Stimulated activated CD8-positive, alpha-beta memory T cell treated with anti-CD3 and anti-CD28 coated beads, Interleukin-15, amount 100 ng/mL, for 48 hours (primary cell): ENCODE measurements at regions not wholly inside any gene's neighbourhood (a gene's known extent, or its start where the extent isn't known, plus 50 kb on each side); places are given as distances from the start of the nearest gene placed in this dataset.
"Not testable (repeated sequence)": the region's sequence is repeated elsewhere in the genome, so short reads cannot be mapped to it uniquely, and the experiment has no call there.

Experiments
- DNase-seq, 2 donors: peaks; one replicate each; pipeline ENCODE4 v3.0.0-alpha.2; 2020; ENCODE audit warnings: low read depth in 2 of 2

- DNase-seq: no peak
Measured at GRCh38 chr18:4765401-4765800, 310.3 kb upstream of the DLGAP1 start.

- DNase-seq: no peak
Measured at GRCh38 chr18:4762330-4762729, 307.2 kb upstream of the DLGAP1 start.

- DNase-seq: no peak
Measured at GRCh38 chr18:4758980-4759379, 303.9 kb upstream of the DLGAP1 start.

GRCh38 chr18:4755848-4756247 lies 300.7 kb upstream of the DLGAP1 start:
- DNase-seq: no peak

- not testable (repeated sequence) for DNase-seq
Measured at GRCh38 chr18:4753151-4753550, 298.0 kb upstream of the DLGAP1 start.

GRCh38 chr18:4751523-4751922 lies 296.4 kb upstream of the DLGAP1 start:
- DNase-seq: no peak

GRCh38 chr18:4750393-4751346 lies 295.6 kb upstream of the DLGAP1 start:
- DNase-seq: no peak

- DNase-seq: no peak
Measured at GRCh38 chr18:4748975-4749374, 293.9 kb upstream of the DLGAP1 start.

- no peak for DNase-seq
Measured at GRCh38 chr18:4734903-4735302, 279.8 kb upstream of the DLGAP1 start.

GRCh38 chr18:4734021-4734420 lies 278.9 kb upstream of the DLGAP1 start:
- DNase-seq: no peak

- DNase-seq: no peak
Measured at GRCh38 chr18:4721545-4721944, 266.4 kb upstream of the DLGAP1 start.

- no peak for DNase-seq
Measured at GRCh38 chr18:4720518-4720917, 265.4 kb upstream of the DLGAP1 start.

GRCh38 chr18:4705894-4706293 lies 250.8 kb upstream of the DLGAP1 start:
- no peak for DNase-seq

- no peak for DNase-seq
Measured at GRCh38 chr18:4704781-4705180, 249.7 kb upstream of the DLGAP1 start.

- DNase-seq: no peak
Measured at GRCh38 chr18:4691836-4692235, 236.7 kb upstream of the DLGAP1 start.

- not testable (repeated sequence) for DNase-seq
Measured at GRCh38 chr18:4678685-4679084, 223.6 kb upstream of the DLGAP1 start.

GRCh38 chr18:4677006-4677405 lies 221.9 kb upstream of the DLGAP1 start:
- no peak for DNase-seq

- no peak for DNase-seq
Measured at GRCh38 chr18:4672162-4672561, 217.1 kb upstream of the DLGAP1 start.

GRCh38 chr18:4658804-4659203 lies 203.7 kb upstream of the DLGAP1 start:
- DNase-seq: no peak

- no peak for DNase-seq
Measured at GRCh38 chr18:4653418-4653817, 198.3 kb upstream of the DLGAP1 start.

- DNase-seq: no peak
Measured at GRCh38 chr18:4641771-4642368, 186.8 kb upstream of the DLGAP1 start.

- DNase-seq: no peak
Measured at GRCh38 chr18:4640349-4641012, 185.4 kb upstream of the DLGAP1 start.
